Stimulated activated naive CD8-positive, alpha-beta T cell treated with anti-CD3 and anti-CD28 coated beads, Interleukin-15, amount 100 ng/mL, for 72 hours (primary cell): ENCODE measurements at regions not wholly inside any gene's neighbourhood (a gene's known extent, or its start where the extent isn't known, plus 50 kb on each side); places are given as distances from the start of the nearest gene placed in this dataset.
"Not testable (repeated sequence)": the region's sequence is repeated elsewhere in the genome, so short reads cannot be mapped to it uniquely, and the experiment has no call there.

Source experiments
- ATAC-seq: fragments of 150-1000 bp; cut with Tn5 transposase; 2 replicates; pipeline ENCODE4 v1.10.0; 2021; ENCODE audit warnings: mild to moderate bottlenecking, moderate library complexity
- DNase-seq, 2 donors: peaks; one replicate each; pipeline ENCODE4 v3.0.0; 2021 to 2022
- H3K27ac Mint-ChIP-seq, 2 donors: one replicate each; pipeline ENCODE4 v1.8.0; 2022; ENCODE audit warnings: mild to moderate bottlenecking in 2 of 2, mixed read lengths in 2 of 2, moderate library complexity in 2 of 2
- H3K27me3 Mint-ChIP-seq: one replicate; pipeline ENCODE4 v1.8.0; 2022; ENCODE audit warnings: mixed read lengths
- H3K4me1 Mint-ChIP-seq: one replicate; pipeline ENCODE4 v1.8.0; 2022; ENCODE audit warnings: mild to moderate bottlenecking, mixed read lengths
- H3K4me3 Mint-ChIP-seq, 2 donors: one replicate each; pipeline ENCODE4 v1.8.0; 2022; ENCODE audit warnings: mild to moderate bottlenecking in 2 of 2, mixed read lengths in 2 of 2, moderate library complexity in 1 of 2
- H3K9me3 Mint-ChIP-seq, 2 donors: one replicate each; pipeline ENCODE4 v1.8.0; 2022; ENCODE audit warnings: mixed read lengths in 2 of 2

- Mint-ChIP-seq H3K9me3 (peaks cover 8 to 21% of the 10 kb centered on the region in 2 donors), H3K27ac (no peak overlapping the region), H3K4me1 (no peaks in the 10 kb centered on the region), H3K4me3 (no peak overlapping the region), H3K27me3 (no peaks in the 10 kb centered on the region)
- DNase-seq (no peak), ATAC-seq (no peak)
These were observed 650.0 kb upstream of the STXBP6 start for GRCh38 chr14:25699981-25700380.

GRCh38 chr14:25698111-25698510 is 648.2 kb upstream of the STXBP6 start:
- Mint-ChIP-seq H3K27me3 (no peaks in the 10 kb centered on the region), H3K4me3 (no peak overlapping the region), H3K4me1 (no peaks in the 10 kb centered on the region), H3K27ac (no peak overlapping the region), H3K9me3 (peaks cover 15 to 23% of the 10 kb centered on the region in 2 donors)
- DNase-seq = no peak
- no peak for ATAC-seq

GRCh38 chr14:25696176-25696575 is 646.2 kb upstream of the STXBP6 start:
- H3K4me3 Mint-ChIP-seq = no peak overlapping the region
- no peaks in the 10 kb centered on the region for H3K4me1 Mint-ChIP-seq
- no peaks in the 10 kb centered on the region for H3K27me3 Mint-ChIP-seq
- no peak overlapping the region for H3K27ac Mint-ChIP-seq
- peaks cover 22 to 28% of the 10 kb centered on the region in 2 donors for H3K9me3 Mint-ChIP-seq
- ATAC-seq = no peak
- no peak for DNase-seq

- Mint-ChIP-seq H3K4me3 (no peak overlapping the region), H3K4me1 (no peaks in the 10 kb centered on the region), H3K27ac (no peak overlapping the region), H3K27me3 (no peaks in the 10 kb centered on the region), H3K9me3 (peaks cover 3 to 4% of the 10 kb centered on the region in 2 donors)
- ATAC-seq (no peak), DNase-seq (no peak)
These were observed 635.1 kb upstream of the STXBP6 start for GRCh38 chr14:25685004-25685403.

- Mint-ChIP-seq H3K9me3 (peaks cover 10 to 13% of the 10 kb centered on the region in 2 donors), H3K27ac (no peak overlapping the region), H3K4me3 (no peak overlapping the region), H3K27me3 (no peaks in the 10 kb centered on the region), H3K4me1 (no peaks in the 10 kb centered on the region)
- DNase-seq = no peak
- ATAC-seq = no peak
These were observed 631.0 kb upstream of the STXBP6 start for GRCh38 chr14:25680934-25681333.

GRCh38 chr14:25680511-25680910 is 630.6 kb upstream of the STXBP6 start:
- H3K4me3 Mint-ChIP-seq, ATAC-seq, H3K27me3 Mint-ChIP-seq, DNase-seq, H3K4me1 Mint-ChIP-seq, H3K27ac Mint-ChIP-seq: not testable (repeated sequence)
- peaks cover 10 to 13% of the 10 kb centered on the region in 2 donors for H3K9me3 Mint-ChIP-seq

- no peak overlapping the region for H3K27ac Mint-ChIP-seq
- DNase-seq (no peak), ATAC-seq (no peak)
- H3K9me3 Mint-ChIP-seq = peaks cover 10 to 13% of the 10 kb centered on the region in 2 donors
- no peaks in the 10 kb centered on the region for H3K27me3 Mint-ChIP-seq
- H3K4me3 Mint-ChIP-seq = no peak overlapping the region
- H3K4me1 Mint-ChIP-seq = no peaks in the 10 kb centered on the region
These were observed 627.2 kb upstream of the STXBP6 start for GRCh38 chr14:25677111-25677510.

GRCh38 chr14:25667387-25667786 is 617.4 kb upstream of the STXBP6 start:
- peaks cover 12 to 16% of the 10 kb centered on the region in 2 donors for H3K9me3 Mint-ChIP-seq
- no peaks in the 10 kb centered on the region for H3K4me1 Mint-ChIP-seq
- no peak overlapping the region for H3K27ac Mint-ChIP-seq
- no peaks in the 10 kb centered on the region for H3K27me3 Mint-ChIP-seq
- ATAC-seq = no peak
- no peak overlapping the region for H3K4me3 Mint-ChIP-seq
- DNase-seq = no peak

- Mint-ChIP-seq H3K27me3 (no peaks in the 10 kb centered on the region), H3K9me3 (peaks cover 12 to 16% of the 10 kb centered on the region in 2 donors), H3K4me1 (no peaks in the 10 kb centered on the region), H3K27ac (no peak overlapping the region), H3K4me3 (no peak overlapping the region)
- no peak for DNase-seq
- ATAC-seq = no peak
These were observed 616.9 kb upstream of the STXBP6 start for GRCh38 chr14:25666877-25667276.

GRCh38 chr14:25658988-25659387 is 609.0 kb upstream of the STXBP6 start:
- H3K9me3 Mint-ChIP-seq = peaks cover 0 to 3% of the 10 kb centered on the region in 2 donors
- H3K27me3 Mint-ChIP-seq = no peaks in the 10 kb centered on the region
- DNase-seq = no peak
- no peak overlapping the region for H3K4me3 Mint-ChIP-seq
- H3K27ac Mint-ChIP-seq = no peak overlapping the region
- ATAC-seq = no peak
- H3K4me1 Mint-ChIP-seq = no peaks in the 10 kb centered on the region

GRCh38 chr14:25630447-25630846 is 580.5 kb upstream of the STXBP6 start:
- no peaks in the 10 kb centered on the region for H3K27me3 Mint-ChIP-seq
- H3K9me3 Mint-ChIP-seq = peaks cover 0 to 16% of the 10 kb centered on the region in 2 donors
- H3K27ac Mint-ChIP-seq = no peak overlapping the region
- H3K4me3 Mint-ChIP-seq = no peak overlapping the region
- no peak for DNase-seq
- H3K4me1 Mint-ChIP-seq = no peaks in the 10 kb centered on the region
- ATAC-seq = no peak

- no peak overlapping the region for H3K4me3 Mint-ChIP-seq
- DNase-seq (no peak), ATAC-seq (no peak)
- H3K4me1 Mint-ChIP-seq = no peaks in the 10 kb centered on the region
- no peak overlapping the region for H3K27ac Mint-ChIP-seq
- peaks cover 0 to 22% of the 10 kb centered on the region in 2 donors for H3K9me3 Mint-ChIP-seq
- no peaks in the 10 kb centered on the region for H3K27me3 Mint-ChIP-seq
These were observed 579.0 kb upstream of the STXBP6 start for GRCh38 chr14:25628978-25629377.

GRCh38 chr14:25628390-25628789 is 578.4 kb upstream of the STXBP6 start:
- Mint-ChIP-seq H3K4me3 (no peak overlapping the region), H3K27ac (no peak overlapping the region), H3K4me1 (no peaks in the 10 kb centered on the region), H3K9me3 (peaks cover 0 to 22% of the 10 kb centered on the region in 2 donors), H3K27me3 (no peaks in the 10 kb centered on the region)
- ATAC-seq (no peak), DNase-seq (no peak)

- ATAC-seq = no peak
These were observed 577.0 kb upstream of the STXBP6 start for GRCh38 chr14:25626986-25627385.

GRCh38 chr14:25622763-25623162 is 572.8 kb upstream of the STXBP6 start:
- H3K27ac Mint-ChIP-seq = no peak overlapping the region
- ATAC-seq (no peak), DNase-seq (no peak)
- H3K4me3 Mint-ChIP-seq = no peak overlapping the region
- H3K4me1 Mint-ChIP-seq = no peaks in the 10 kb centered on the region
- H3K27me3 Mint-ChIP-seq = no peaks in the 10 kb centered on the region
- H3K9me3 Mint-ChIP-seq = peaks cover 9 to 42% of the 10 kb centered on the region in 2 donors

More at GRCh38 chr14:25626986-25627385, 577.0 kb upstream of the STXBP6 start:
- Mint-ChIP-seq H3K4me1 (no peaks in the 10 kb centered on the region), H3K27ac (no peak overlapping the region), H3K9me3 (peaks cover 0 to 29% of the 10 kb centered on the region in 2 donors), H3K4me3 (no peak overlapping the region), H3K27me3 (no peaks in the 10 kb centered on the region)
- DNase-seq = no peak

- ATAC-seq (no peak), DNase-seq (no peak)
- Mint-ChIP-seq H3K27ac (no peak overlapping the region), H3K27me3 (no peaks in the 10 kb centered on the region), H3K4me3 (no peak overlapping the region), H3K9me3 (peaks cover 17 to 49% of the 10 kb centered on the region in 2 donors), H3K4me1 (no peaks in the 10 kb centered on the region)
These were observed 570.6 kb upstream of the STXBP6 start for GRCh38 chr14:25620515-25620914.

GRCh38 chr14:25615174-25615573 is 565.2 kb upstream of the STXBP6 start:
- Mint-ChIP-seq H3K27me3 (no peaks in the 10 kb centered on the region), H3K27ac (no peak overlapping the region), H3K4me1 (no peaks in the 10 kb centered on the region), H3K9me3 (peaks cover 23 to 45% of the 10 kb centered on the region in 2 donors), H3K4me3 (no peak overlapping the region)
- DNase-seq = no peak
- no peak for ATAC-seq
